GM23338 (cell line): ENCODE measurements at regions not wholly inside any gene's neighbourhood (a gene's known extent, or its start where the extent isn't known, plus 50 kb on each side); places are given as distances from the start of the nearest gene placed in this dataset.
A peak's percentile ranks its signal among the peaks of the same experiment; 100 is the strongest.

Experiments
- CREB1 ChIP-seq: fragments of 250-450 bp; sonication (Bioruptor Pico); IDR thresholded peaks from 2 replicates; pipeline ENCODE4 v1.5.0; 2020; ENCODE audit warnings: low read depth, mild to moderate bottlenecking, moderate library complexity
- CTCF ChIP-seq, 2 experiments: fragments of 200-600 bp in 1 of 2; sonication (generic) in 1 of 2; conservative IDR thresholded peaks; 2 replicates each; pipeline versions ENCODE4 v1.5.1 to v1.6.1; 2016 to 2017; ENCODE audit warnings: antibody characterized with exemption in 2 of 2, low read depth in 2 of 2, mild to moderate bottlenecking in 2 of 2, moderate library complexity in 1 of 2
- ETS1 ChIP-seq: IDR thresholded peaks from 2 replicates; pipeline ENCODE4 v1.6.1; 2016; ENCODE audit warnings: antibody characterized with exemption
- EZH2 ChIP-seq: fragments of 200-600 bp; sonication (generic); IDR thresholded peaks from one replicate; pipeline ENCODE4 v1.8.0; 2017; ENCODE audit warnings: antibody characterized with exemption, mild to moderate bottlenecking, low read depth; ENCODE audit not compliant: unreplicated experiment
- EZH2phosphoT487 ChIP-seq: fragments of 200-600 bp; sonication (generic); IDR thresholded peaks from one replicate; pipeline ENCODE4 v1.8.1; 2018; ENCODE audit warnings: antibody characterized with exemption; ENCODE audit not compliant: unreplicated experiment
- JUNB ChIP-seq: IDR thresholded peaks from one replicate; pipeline ENCODE4 v1.6.1; 2016; ENCODE audit warnings: antibody characterized with exemption; ENCODE audit not compliant: unreplicated experiment
- POLR2AphosphoS5 ChIP-seq: IDR thresholded peaks from 2 replicates; pipeline ENCODE4 v1.6.1; 2016; ENCODE audit warnings: antibody characterized with exemption, low read depth
- REST ChIP-seq: IDR thresholded peaks from one replicate; pipeline ENCODE4 v1.6.1; 2018; ENCODE audit warnings: antibody characterized with exemption; ENCODE audit not compliant: unreplicated experiment
- STAT1 ChIP-seq: IDR thresholded peaks from one replicate; pipeline ENCODE4 v1.6.1; 2016; ENCODE audit warnings: antibody characterized with exemption; ENCODE audit not compliant: unreplicated experiment
- ZNF331 ChIP-seq: fragments of 250-450 bp; sonication (Bioruptor Pico); IDR thresholded peaks from 2 replicates; pipeline ENCODE4 v1.5.0; 2020; ENCODE audit warnings: low read depth, mild to moderate bottlenecking, moderate library complexity

- TF ChIP-seq POLR2AphosphoS5 (no peak), REST (no peak), CTCF (conservative IDR thresholded peaks at IDR 0.05; ENCODE audit: low read depth in 2 of 2) (peak in 1 of 2 experiments; percentile 50; a peak in 2 of 4 replicates), EZH2phosphoT487 (no peak), EZH2 (no peak), JUNB (no peak), CREB1 (no peak), ETS1 (no peak), ZNF331 (CRISPR knock-in tag) (no peak), STAT1 (no peak)
These were observed 141.3 kb upstream of the SLC1A4 start for GRCh38 chr2:64847930-64848329.
